A673 (cell line): ENCODE measurements at regions not wholly inside any gene's neighbourhood (a gene's known extent, or its start where the extent isn't known, plus 50 kb on each side); places are given as distances from the start of the nearest gene placed in this dataset.

Experiments
- CTCF ChIP-seq: fragments of 300-800, 200-600 bp; sonication (generic); conservative IDR thresholded peaks from 2 replicates; pipeline ENCODE4 v1.5.1; 2017; ENCODE audit warnings: low read depth, mild to moderate bottlenecking, antibody characterized with exemption, low read length, moderate library complexity, mixed read lengths
- EZH2 ChIP-seq: fragments of 200-600 bp; sonication (generic); IDR thresholded peaks from 2 replicates; pipeline ENCODE4 v1.6.1; 2017; ENCODE audit warnings: borderline replicate concordance, low read depth, mild to moderate bottlenecking, mixed read lengths, antibody characterized with exemption, low read length; ENCODE audit not compliant: poor library complexity, severe bottlenecking

DNA sequence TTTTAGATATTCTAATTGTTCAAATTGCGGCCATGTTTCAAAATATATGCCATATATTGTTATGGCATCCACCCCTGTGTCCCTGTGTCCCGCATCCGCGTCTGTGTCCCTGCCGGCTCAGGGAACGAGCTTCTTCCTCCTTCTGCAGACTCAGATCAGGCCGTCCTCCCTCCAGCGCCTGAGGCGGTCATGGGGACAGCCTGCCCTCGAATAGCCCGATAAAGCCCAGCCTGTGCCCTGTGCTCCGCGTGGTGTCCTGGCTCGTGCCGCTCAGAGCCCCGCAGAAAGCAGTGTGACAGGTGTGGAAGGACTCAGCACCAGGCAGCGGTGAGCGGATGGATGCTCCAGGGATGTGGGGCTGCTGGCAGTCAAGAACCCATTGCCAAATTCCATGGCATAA lies 663.4 kb upstream of the DEFB115 start:
- TF ChIP-seq CTCF (no peak), EZH2 (no peak)
